D721Med (cell line): ENCODE measurements at regions not wholly inside any gene's neighbourhood (a gene's known extent, or its start where the extent isn't known, plus 50 kb on each side); places are given as distances from the start of the nearest gene placed in this dataset.
"Not testable (repeated sequence)": the region's sequence is repeated elsewhere in the genome, so short reads cannot be mapped to it uniquely, and the experiment has no call there.

ENCODE experiments used
- DNase-seq: peaks from one replicate; pipeline ENCODE4 v3.0.0; 2011; ENCODE audit warnings: low spot score; ENCODE audit not compliant: insufficient read length
- FAIRE-seq: peaks from 2 replicates; lab custom pipeline; 2011; peaks lifted over from hg19 to GRCh38; lab: Jason Lieb, UNC
- TF ChIP-seq, protein P1 (sequence below): IDR thresholded peaks from 2 replicates; pipeline ENCODE4 v1.5.1; 2012; ENCODE audit warnings: mild to moderate bottlenecking, control low read depth; ENCODE audit not compliant: insufficient read depth; ENCODE audit errors: missing control alignments

DNA sequence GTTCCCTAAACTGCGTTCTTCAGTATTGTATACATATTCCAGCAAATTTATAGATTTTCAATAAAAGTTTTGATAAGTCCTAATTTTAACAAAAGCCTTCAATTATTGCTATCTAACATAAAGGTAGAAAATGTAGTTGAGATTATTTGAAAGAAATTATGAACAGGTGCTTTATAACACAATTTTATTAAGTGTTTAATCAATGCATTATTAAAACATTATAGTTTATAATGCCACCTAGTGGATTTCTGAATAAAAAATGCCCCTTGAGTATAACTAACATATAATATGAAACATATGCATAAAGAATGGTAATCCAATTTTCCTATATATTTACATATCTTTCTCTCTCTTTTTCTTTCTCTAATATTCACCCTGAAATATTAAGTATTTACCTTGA lies 515.3 kb downstream of the SLC6A15 start:
- DNase-seq (no peak), FAIRE-seq (no peak)
- TF ChIP-seq, protein P1, sequence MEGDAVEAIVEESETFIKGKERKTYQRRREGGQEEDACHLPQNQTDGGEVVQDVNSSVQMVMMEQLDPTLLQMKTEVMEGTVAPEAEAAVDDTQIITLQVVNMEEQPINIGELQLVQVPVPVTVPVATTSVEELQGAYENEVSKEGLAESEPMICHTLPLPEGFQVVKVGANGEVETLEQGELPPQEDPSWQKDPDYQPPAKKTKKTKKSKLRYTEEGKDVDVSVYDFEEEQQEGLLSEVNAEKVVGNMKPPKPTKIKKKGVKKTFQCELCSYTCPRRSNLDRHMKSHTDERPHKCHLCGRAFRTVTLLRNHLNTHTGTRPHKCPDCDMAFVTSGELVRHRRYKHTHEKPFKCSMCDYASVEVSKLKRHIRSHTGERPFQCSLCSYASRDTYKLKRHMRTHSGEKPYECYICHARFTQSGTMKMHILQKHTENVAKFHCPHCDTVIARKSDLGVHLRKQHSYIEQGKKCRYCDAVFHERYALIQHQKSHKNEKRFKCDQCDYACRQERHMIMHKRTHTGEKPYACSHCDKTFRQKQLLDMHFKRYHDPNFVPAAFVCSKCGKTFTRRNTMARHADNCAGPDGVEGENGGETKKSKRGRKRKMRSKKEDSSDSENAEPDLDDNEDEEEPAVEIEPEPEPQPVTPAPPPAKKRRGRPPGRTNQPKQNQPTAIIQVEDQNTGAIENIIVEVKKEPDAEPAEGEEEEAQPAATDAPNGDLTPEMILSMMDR = peak; percentile 44

DNA sequence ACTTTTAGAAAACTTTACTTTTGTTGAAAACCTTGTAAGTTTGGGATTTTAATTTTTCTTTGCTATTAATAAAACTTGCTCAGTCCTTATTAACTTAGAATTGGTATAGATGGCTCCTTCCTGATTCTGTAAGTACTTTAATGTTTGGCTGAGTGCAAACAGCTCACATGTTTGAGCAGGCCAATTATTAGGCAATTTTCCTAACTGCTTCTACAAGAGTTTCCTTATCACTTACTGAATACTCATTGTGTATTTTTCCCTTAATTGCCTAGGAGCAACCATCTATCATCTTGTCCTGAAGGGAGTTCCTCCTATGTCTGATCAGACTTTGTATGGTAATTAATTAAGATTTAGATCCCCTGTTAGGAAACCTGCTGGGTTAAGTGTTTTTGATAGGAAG lies 521.4 kb downstream of the SLC6A15 start:
- not testable (repeated sequence) for FAIRE-seq, DNase-seq

DNA sequence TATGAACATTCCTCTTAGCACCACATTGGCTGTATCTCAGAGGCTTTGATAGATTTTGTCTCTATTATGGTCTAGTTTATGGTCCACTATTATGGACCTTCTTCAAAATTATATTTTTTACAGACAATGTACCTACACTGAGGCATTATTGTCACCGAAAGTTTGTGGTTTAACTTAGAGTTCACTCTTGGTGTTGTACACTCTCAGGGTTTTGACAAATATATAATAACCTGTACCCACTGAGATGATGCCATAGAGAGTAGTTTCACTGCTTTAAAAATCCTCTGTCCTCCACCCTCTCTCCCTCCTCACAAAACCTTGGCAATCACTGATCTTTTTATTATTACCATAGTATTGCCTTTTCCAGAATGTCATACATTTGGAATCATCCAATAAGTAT lies 528.2 kb downstream of the SLC6A15 start:
- FAIRE-seq = no peak
- no peak for DNase-seq
- TF ChIP-seq, protein P1 = no peak

DNA sequence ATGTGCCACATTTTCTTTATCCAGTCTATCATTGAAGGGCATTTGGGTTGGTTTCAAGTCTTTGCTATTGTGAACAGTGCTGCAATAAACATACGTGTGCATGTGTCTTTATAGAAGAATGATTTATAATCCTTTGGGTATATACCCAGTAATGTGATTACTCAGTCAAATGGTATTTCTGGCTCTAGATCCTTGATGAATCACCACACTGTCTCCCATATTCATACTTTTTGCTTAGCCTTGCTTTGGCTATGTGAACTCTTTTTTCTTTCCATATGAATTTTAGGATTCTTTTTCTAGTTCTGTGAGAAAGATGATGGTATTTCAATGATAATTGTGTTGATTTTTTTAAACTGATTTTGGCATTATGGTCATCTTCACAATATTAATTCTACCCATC lies 530.1 kb downstream of the SLC6A15 start:
- DNase-seq, FAIRE-seq: not testable (repeated sequence)

DNA sequence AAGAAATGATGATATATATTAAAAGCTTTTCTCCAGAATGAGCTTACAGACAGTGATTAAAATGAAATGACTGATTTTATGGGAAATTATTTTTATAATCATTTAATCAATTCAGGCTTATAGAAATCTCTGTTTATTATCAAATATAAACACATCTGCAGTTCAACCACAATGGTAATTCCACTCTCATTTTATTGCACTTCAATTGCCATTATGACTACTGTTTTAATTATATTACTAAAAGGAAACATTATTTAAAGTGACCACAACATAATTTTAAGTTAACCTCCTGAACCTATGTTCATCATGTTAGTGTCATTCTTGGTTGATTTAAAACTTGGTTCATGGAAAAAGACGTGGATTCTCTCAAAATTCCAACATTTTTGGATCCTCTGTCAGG lies 536.3 kb downstream of the SLC6A15 start:
- FAIRE-seq = no peak
- TF ChIP-seq, protein P1 = no peak
- DNase-seq = no peak

DNA sequence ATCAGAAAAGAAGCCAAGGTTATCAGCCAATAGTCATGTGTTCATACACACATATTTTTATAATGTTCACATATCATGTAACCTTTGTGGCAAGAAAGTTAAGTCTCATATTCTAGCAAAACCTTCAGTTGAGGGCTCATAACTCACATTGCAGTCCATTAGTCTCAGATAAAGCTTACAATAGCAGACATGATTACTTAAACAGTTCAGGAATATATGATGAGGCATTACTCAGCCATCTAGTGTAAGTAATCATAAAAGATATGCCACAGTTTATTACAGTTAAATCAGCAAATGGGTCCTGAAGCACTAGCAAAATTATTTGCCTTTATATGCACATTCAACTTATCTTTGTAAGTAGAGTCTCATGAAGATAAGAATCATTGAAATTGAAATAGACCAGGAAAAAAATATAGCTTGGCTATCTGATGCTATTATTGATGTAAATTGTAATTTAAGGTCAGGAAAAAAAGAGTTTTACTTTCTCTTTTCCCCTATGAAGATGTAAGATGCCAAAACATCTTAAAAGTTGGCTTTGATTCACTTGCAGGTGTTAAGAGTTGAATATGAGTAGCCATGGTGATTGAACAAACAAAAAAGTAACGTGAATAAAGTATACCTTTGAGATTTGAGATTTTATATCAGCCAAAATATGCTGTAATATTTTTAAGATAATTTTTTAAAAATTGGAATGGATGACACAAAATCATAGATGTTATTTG lies 537.0 kb downstream of the SLC6A15 start:
- FAIRE-seq (no peak), DNase-seq (no peak)

DNA sequence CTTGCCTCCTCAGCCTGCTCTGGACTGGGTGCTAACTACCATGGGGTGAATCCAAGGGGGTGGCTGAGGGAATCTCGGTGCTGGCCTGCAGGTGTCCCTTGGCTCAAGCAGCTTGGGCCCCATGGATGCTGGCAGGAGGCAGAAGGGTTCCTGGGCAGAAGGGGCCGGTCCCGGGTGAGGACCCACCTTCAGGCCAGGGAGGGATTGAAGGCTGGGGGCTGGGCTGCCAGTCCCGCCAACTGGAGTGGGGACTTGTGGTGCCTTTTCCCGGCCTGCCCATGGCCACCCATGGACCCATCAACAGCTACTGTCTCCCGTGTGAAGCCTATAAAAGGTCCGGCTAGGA lies 550.1 kb downstream of the SLC6A15 start:
- TF ChIP-seq, protein P1 = no peak
- no peak for DNase-seq

More for the DNA sequence above, 537.0 kb downstream of the SLC6A15 start:
- TF ChIP-seq, protein P1 = no peak

DNA sequence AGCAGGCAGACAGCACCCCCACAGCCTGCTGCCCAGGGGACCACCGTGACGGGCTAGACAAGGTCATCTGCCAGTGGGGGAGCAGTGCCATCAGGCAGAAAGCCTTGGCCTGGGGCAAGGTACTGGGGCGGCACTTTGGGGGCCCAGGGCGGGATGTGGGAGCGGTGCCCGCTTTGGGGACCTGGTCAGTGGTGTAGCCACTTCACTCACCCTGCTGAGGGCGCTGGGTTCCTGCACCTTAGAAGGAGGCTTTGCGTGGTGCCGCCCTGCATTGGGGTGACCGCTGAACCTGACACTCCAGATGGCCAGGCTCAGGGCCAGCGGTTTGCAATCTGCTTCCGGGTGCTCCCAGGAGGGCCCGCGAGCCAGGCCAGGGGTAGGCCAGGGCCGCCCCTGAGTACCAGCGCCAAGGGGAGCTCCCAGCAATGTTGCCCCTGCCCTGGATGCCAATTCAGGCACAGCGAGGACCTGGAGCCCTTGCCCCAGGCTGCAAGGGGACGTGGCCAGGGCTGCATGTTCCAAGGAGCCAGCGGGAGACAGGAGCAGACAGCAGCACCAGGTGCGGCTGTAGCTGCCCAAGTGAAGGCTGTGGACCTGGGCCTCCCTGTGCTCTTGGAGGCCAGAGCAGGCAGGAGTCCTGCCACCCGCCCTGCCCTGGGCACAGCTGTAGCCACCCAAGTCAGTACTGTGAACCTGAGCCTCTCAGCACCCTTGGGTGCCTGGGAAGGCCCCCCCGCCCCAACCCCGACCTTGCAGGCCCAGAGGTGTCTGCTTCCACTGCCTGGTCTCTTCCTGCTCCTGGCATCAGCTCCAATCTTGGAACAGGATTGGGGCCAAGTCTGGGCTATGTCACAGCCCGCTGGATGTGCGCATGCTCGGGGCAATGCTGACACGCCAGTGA lies 550.7 kb downstream of the SLC6A15 start:
- DNase-seq (no peak), FAIRE-seq (no peak)
- TF ChIP-seq, protein P1 = no peak

More for the DNA sequence above, 550.1 kb downstream of the SLC6A15 start:
- no peak for FAIRE-seq
